ENCODE measurements at regions not wholly inside any gene's neighbourhood (a gene's known extent, or its start where the extent isn't known, plus 50 kb on each side); places are given as distances from the start of the nearest gene placed in this dataset.
"Not testable (repeated sequence)": the region's sequence is repeated elsewhere in the genome, so short reads cannot be mapped to it uniquely, and the experiment has no call there.

DNA sequence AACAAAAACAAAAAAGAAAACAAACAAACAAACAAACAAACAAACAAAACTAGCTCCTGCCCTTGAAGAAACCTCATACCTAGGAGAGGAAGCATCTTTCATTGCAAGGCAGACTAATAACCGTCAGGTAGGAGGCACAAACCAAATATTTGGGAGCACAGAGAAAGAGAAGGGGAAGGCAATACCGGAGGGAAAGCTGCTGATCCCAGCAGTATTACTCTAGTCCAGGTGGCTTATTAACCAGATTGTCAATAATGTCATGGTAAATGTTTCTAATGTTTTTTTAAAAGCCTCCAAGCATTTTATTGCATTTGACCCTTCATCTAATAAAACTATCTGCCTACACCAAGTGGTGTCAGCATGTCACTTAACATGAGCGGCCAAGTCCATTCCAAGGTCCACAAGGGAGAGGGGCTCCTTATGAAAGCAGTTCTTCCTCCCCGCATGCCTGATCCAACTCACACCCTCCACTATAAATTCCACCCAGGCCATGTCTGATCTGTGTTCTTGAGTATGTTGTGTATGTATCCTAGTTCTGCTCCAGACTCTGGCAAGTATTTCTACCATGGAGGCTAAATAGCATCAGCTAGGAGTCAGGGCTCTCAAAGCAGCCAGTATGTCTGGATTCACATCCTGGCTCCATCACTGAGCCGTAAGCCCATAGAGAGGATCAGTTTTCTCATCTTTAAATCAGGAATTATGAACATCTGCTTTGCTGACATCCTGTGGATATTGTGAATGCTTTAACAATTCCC, 208.1 kb upstream of the TENM4 start:
- DNase-seq: no peak

DNA sequence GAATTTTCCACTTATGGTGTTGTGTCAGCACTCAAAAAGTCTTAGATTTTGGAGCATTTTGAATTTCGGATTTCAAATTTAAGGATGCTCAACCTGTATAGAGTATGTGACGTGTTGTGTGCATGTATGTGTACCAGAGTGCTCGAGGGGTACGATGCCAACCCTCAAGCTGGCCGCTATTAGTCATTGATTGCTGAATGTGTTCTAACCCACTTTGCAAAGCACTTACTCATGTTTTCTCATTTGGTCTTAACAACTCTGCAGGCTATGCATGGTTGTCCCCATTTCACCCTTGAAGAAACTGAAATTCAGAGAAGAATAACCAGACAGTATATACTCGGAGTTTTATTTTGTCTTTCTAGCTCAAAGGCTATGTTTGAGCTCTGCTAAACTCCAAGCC, 196.4 kb upstream of the TENM4 start:
- DNase-seq: no peak

DNA sequence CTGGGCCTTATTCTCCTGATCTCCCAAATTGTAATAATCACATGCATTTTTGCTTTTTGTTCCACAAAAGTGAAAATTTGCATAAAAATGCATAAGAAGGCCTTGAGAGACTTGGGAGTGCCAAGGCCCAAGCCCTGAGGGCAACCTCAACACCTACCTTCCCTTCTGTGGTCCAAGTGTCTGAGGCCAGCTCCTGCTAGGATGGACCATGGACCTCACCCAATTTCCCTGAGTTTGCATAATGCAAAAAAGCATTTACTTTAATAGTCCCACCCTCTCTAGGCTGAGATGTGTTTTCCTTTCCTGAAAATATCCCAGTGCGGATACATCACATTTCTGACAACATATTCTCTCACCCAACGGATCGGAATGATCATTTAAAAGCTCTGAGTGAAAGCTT, 194.1 kb upstream of the TENM4 start:
- DNase-seq: no peak

DNA sequence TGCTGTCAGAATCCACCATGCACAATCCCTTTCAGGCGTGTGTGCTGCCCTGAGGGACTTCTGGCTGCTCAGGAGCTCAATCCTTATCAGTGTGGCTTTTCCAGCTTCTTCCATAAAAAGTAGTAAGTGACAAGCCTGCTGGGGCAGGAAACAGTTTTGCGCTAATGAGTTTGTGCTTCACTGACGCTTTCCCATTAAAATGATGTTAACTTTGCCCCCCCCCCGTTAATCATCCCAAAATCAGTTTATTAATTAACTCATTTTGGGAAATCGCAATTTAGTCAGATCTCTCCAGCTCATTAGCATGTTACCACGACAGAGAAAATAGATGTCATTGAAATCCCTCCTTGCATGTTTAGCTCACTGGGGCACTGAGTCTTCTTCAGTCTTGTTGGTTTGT, 186.5 kb upstream of the TENM4 start:
- no peak for DNase-seq

DNA sequence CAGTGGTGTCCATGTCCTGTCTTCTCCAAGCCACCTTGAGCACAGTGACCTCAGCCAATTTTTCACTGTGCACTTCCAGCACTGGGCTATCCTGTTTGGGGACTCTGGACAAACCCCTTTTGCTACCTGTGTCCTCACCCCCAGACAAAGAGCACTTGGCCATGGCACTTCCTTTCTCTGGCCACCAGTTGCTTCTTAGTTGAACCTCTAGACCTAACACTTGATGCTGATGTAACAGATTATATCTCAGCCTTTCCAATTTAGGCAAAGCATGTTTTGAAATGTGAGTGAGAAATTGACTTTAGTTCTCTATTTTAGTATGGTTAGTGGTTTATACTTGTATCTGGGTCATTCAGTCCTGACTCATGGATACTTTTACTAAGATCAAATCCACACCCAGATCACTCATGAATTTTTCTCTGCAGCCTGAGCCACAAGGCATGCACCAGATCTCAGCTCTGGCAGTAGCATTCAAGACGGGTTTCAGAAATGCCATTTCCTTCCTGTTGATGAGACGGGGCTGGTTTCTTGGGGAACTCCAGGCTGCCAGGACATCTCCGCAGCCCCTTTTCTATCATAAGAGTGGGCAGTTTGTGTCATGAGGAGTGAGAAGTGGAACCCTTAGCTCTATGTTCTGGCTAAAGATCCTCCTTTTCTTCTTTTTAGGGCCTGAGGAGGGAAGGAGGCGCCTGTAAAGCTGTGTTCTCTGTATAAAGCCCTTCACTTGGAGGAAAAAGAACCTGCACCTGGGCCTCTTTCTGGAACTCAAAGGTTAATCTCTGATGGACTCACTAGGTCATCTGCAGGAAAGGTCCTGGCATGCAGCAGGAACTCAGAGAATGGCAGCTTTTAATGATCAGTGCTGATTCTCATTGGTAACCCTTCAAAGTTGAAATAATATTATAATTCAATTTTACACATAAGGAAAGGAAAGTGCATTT, 185.6 kb upstream of the TENM4 start:
- DNase-seq: no peak

DNA sequence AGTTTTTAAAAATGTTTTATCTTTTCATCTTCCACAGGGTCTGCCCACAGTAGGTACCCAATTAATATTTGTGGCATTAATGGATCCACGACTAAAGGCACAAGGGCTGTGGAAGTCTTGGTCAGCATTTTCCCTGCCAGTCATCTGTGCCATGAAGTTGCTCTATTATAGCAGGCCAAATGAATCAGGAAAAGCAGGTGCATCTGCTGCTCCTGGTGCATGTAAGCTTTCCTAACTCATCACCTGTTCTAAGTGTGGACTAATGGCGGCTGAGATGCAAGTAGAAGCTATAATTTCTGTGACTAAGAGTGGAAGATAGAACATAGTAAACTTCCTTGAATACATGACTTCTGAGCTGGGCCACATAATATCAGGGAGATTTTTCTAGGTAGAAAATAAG, 182.5 kb upstream of the TENM4 start:
- no peak for DNase-seq

DNA sequence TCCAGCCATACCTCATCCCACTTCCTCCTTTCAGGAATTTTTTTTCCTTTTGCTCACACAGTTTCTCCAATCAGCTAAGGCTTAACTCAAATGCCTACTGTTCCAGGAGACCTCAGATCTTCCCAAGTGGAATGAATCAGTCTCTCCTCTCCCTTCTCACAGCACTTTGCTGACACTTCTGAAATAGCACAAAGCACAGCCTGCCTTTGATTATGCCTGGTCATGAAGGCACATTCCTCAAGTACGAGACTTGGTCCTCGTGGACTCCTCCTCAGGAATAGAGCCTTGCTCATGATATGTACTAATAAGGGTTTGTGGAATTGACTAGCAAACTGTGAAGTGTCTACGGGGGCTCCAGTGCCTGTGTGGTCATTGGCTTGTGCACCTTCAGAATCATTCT, 176.7 kb upstream of the TENM4 start:
- no peak for DNase-seq

DNA sequence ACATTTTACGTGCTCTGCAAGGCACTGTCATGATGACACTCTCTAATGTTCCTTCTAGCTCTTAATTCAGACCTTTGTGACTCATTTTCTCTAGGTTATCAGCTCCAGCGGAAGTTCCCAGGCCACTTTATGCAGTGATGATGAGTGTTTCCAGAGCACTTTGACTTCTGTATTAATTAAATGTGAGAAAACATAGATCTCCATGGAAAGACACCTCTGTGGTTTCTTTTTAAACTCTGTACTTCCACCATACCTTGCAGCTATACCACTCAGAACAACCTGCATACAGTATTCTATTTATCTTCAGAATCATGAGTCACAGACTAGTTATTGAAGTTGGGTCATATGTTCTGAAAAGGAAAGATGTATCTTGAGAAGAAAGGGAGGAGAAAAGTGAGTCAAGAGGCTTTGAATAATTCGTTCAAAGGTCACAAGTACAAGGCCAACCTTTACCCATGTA, 175.6 kb upstream of the TENM4 start:
- DNase-seq: no peak

DNA sequence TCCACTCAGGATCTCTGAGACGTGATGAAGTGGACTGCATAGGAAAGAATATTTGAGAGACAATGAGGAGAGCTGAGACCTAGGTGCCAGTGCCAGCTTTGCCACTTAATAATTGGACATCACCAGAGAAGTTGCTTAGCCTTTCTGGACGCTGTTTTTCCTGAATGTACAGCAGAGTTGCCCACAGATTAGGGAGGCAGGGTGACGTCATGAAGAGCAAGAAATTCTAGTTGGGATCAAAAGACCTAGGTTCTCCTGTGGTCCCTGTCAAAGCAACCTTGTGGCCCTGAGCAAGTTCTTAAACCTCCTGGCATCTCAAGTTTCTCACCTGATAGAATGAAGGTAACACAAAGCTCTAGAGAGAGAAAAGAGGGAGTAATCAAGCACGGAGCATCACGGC, 174.6 kb upstream of the TENM4 start:
- DNase-seq: no peak

DNA sequence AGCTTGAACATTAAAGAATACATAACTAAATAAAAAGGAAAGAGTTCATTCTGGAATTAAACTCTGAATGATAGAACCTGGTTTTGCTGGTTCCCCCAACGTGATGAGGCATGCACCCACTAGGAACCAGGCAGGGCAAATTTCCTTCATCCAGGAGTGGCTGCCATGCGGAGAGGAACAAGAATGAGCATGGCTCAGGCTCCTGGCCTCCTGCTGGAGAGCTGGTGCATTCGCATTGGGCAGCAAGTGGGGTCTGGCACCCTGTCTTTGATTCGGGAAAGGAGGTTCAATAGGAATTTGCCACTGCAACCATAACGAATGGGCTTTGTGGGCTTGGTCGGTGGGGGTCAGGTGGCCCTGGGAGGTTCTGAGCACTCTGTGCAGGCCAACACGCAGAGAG, 169.8 kb upstream of the TENM4 start:
- DNase-seq: no peak

DNA sequence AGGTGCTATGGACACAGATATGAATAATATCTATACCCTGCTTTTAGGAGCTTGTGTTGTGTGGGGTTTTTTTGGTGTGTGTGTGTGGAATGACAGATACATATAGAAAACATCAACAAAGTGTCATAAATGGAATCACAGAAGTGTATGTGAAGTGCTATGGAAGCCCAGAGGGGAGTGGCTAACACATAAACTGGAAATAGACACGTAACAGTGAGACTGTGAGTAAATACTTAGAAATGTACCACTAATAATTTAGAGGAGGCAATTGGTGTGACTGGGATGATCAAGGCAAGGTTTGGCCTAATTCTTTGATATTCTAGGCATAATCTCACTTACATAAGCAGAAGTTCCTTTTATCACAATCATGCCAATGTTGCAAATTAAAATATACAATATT, 169.3 kb upstream of the TENM4 start:
- DNase-seq: no peak

DNA sequence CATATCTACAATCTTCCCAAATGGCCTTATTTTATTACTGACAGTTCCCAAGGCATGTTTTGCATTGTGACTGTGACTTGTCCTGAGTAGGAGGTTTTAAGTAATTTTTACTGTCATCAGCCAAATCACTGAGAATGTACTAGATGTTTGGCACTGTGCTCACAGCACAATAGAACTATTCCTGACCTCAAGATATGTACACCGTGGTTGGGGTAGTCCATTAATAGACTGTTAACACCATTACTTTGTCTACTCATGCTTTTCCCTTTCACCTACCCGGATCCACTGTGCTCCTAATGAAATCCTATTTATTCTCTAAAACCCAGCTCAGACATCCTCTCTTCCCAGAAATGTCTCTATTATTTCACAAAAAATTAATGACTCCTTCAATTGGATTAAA, 168.7 kb upstream of the TENM4 start:
- no peak for DNase-seq

DNA sequence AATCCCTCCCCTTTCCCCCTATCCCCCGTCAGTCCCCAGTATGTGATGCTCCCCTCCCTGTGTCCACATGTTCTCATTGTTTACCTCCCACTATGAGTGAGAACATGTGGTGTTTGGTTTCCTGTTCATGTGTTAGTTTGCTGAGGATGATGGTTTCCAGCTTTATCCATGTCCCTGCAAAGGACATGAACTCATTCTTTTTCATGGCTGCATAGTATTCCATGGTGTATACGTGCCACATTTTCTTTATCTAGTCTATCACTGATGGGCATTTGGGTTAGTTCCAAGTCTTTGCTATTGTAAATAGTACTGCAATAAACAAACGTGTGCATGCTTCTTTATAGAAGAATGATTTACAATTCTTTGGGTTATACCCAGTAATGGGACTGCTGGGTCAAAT, 165.6 kb upstream of the TENM4 start:
- not testable (repeated sequence) for DNase-seq

DNA sequence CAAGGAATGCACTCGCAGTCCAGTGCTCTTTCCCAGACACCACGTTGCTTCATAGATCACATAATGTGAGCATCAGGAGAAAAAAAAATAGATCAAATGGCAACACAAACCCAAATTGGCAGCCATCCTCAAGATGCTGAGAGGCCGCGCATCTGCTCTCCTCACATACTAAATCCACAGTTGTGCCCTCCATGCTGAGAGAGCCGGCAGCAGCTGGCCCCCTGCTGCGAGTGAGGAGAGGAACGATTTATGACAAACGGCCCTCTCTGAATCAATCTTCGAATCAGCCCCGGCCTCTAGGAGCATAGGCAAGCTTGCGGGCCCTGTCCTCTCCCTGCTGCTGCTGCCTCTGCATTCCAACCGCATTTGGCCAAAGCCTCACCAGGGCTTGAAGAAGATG, 159.9 kb upstream of the TENM4 start:
- no peak for DNase-seq

DNA sequence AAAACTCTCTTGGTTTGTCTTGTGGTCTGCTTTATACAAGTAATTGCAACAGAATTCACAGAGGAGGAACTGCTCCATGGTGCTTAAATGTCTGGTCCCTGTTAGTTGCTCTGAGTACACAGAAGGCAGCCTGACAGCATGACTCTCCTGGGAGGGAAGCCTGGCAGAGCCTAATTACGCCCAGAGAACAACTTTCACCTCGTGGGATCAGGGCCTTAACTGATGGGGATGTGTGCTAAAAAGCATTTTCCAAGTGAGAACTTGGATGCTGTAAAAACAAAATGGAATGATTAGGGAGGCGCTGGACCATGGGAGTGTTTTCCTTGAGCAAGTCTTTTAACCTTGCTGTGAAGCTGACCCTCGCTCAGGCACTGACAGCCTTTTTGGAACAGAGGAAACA, 154.0 kb upstream of the TENM4 start:
- no peak for DNase-seq

DNA sequence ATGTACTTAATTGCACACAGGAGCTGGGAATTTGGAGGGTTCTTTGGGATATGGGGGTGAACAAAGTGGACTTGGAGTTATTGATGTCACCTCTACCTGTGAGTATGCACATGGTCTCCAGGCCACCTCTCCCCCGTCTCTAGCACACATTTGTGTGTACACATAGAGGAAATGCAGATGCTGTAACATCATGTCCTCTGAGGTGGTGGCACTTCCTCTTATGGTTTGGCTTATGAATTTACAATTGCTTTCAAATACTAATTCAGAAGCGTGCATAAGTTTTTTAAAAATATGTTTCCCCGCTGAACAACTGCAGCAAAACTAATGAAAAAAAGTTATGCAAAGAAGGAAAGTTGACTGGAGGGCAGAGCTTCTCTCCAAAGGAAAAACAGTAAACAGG, 152.0 kb upstream of the TENM4 start:
- DNase-seq: no peak

DNA sequence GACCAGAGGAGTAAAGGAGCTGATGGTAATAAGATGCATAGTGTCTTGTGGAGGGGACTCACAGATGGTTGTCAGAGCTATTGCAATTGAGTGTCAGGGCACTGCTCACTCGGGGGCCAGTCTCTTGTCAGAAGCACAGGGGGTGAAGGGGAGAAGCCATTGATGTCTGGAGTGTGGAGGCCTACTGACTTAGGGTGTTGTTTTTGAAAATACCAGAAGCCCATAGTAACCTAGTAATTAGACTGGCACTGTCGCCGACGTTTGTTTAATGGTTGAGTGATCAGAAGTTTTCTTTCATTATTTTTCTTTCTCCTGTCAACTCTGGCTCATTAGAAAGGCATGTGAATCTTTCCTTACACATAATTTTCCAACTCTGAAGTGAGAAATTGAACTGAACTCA, 151.6 kb upstream of the TENM4 start:
- DNase-seq: no peak

DNA sequence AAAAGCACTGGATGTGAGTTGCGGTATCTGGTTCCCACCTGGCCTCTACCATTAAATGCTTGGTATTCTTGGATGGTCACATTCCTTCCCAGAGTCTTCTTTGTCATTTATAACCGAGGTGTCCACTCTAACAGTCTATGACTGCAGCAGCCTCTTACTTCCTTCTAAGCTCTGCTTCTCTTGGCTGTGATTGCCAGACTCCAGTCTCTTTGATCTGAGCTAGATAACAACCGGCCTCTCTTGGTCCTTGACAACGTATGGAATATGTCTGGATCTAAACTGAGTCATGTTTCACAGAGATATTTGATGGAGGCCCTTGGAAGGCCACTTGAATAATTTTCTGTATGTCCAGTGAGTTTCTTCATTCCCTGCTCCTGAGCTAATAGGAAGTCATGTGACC, 141.6 kb upstream of the TENM4 start:
- no peak for DNase-seq

DNA sequence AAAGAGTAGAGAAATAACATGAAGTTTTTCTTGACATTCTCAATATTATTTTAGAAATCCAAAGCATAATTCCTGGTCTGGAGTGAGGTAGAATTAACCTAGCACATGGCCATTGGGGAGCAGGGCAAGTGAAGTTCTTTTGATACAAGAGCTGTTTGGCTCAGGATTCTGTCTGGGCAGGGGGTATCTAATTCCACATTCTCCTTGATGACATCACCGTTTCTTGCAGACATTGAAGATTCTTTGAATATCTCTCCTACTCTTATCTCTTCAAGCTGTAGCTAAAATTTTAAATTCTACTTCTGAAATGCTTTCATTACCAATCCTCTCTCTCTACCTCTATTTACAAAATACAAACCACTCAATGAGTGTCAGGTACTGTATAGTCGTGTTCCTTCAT, 138.2 kb upstream of the TENM4 start:
- no peak for DNase-seq

DNA sequence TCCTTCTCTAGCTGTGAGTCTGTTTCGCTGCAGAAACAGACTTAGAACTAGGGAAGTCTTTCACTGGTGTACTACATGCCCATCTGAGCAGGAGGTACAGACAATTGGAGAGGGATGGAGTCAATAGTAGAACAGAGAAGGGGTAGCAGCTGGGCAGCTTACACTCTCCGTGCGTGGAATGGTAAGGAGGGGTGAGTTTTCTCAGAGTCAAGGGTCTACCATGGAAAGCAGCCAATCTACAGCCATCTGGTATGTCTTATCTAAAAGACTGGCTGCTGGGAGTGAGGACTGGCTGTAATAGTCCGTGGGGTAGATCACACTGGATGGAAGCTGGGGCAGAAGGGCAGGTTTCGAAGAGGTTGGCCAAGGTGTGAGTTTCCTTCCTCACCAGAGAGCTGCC, 137.3 kb upstream of the TENM4 start:
- DNase-seq: no peak

DNA sequence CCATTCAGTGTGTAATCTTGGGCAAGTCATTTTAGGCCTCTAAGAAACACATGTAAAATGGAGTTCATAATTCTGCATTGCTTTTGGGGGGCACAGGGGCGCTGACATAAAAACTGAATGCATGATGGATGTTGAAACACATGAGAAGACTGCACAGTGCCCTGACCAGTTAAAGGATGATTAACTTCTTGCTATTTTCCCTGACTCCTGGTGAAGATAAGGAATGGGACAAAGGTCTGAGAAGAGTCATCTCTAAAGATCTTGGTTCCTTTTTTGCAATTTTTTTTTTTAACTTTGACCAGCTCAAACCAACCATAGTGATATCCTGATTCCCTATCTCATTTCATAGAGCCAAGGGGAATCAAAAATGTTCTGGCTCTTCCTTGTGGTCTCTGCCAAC, 134.9 kb upstream of the TENM4 start:
- DNase-seq: no peak

DNA sequence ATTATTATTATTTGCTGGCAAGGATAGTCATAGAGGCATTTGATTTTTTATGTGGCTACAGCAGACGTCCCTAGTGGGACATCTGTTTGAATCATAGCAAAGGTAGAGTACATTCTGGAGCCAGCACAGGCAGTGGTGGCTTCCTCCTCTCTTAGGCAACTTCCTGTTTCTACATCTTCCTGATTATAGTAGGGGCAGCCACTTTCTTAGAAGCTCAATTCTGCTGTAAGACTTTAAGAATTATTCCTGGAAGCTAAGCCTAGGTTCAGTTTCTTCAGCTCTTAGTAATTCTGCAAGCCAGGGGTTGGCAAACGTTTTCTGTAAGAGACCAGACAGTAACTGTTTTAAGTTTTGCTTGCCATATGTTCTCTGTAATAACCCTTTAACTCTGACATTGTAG, 129.3 kb upstream of the TENM4 start:
- no peak for DNase-seq

DNA sequence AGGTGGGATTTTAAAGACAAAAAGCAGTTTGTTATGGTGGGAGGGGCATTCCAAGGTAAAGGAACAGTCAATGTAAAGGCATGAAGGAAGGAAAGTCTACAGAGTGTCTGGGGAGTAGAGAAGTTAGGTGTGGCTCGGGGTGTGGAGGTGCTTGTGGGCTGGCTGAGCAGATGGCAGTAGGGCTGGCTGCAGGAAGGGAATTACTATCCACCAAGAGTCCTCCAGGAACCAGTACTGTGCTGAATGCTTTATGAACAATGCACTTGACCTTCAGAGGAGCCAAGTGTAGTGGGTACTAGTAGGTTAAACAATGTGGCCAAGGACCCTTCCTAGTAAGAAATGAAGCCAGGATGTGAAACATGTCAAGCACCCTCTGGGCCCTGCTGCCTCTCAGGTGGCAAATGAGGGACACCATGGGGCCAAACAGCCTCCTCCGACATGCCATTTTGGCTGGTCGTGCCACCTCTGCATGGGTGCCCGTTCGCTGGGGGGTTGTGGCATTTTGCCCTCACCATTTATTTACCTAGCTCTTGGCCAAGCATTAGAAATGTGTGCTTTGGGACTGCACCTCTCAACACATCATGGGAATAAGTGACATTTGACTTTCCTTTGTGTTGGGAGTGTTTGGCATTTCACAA, 123.6 kb upstream of the TENM4 start:
- DNase-seq: no peak

DNA sequence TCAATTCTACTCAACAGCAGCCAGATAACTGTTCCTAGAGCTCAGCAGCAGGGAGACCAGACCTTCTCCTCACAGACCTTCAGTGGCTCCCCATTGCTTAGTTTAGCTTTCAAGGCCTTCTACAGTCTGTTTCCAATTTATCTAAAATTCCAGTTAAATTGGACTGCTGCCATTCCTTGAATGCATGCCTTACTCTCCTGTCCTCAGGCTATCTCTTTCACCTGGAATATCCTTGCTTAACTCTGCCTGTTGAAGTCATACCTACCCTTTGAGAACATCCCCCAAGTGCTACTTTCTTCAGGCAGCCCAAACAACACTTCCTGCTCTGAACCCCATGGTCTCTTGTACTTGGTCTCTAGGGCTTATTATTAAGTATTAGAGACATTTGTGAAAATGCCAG, 120.7 kb upstream of the TENM4 start:
- no peak for DNase-seq
